K562 (cell line): ENCODE measurements at regions not wholly inside any gene's neighbourhood (a gene's known extent, or its start where the extent isn't known, plus 50 kb on each side); places are given as distances from the start of the nearest gene placed in this dataset.

Experiments used
- ATAC-seq: fragments of 200-7000 bp; cut with Tn5 transposase; 3 replicates; pipeline ENCODE4 v1.9.1; 2020; ENCODE audit warnings: moderate library complexity
- BruUV-seq: library from RNA; stranded (reverse); fragments of 400-500 nt; replicated peaks from 2 replicates; lab custom pipeline; 2021; lab: Mats Ljungman, UMichigan
- CTCF ChIA-PET: fragments of 300-600 bp; formaldehyde crosslinking; extraction: SDS; loops from one replicate; lab custom pipeline; 2021; ENCODE audit warnings: low intra/inter-chr PET ratio; lab: Yijun Ruan, JAX
- POLR2A ChIA-PET: fragments of 300-600, 350-650 bp; sonication (Branson Sonifier 250); formaldehyde crosslinking; extraction: SDS; loops from one replicate; lab custom pipeline; 2021; ENCODE audit warnings: antibody characterized with exemption, inconsistent platforms; lab: Yijun Ruan, JAX
- DNase-seq, 4 experiments: peaks; one replicate each; pipeline versions ENCODE4 v3.0.0 to v3.0.0-alpha.2; 2011 to 2018; ENCODE audit warnings: low spot score in 3 of 4, mixed read lengths in 3 of 4; ENCODE audit errors: extremely low read depth in 1 of 4
- FAIRE-seq: peaks from 2 replicates; lab custom pipeline; 2011; peaks lifted over from hg19 to GRCh38; lab: Jason Lieb, UNC
- H2AFZ ChIP-seq: 2 replicates; pipeline ENCODE4 v1.6.0; 2011; ENCODE audit warnings: low read depth, low read length, control low read depth, inconsistent platforms
- H3K27ac ChIP-seq: fragments of 200-600 bp; 3 replicates; pipeline ENCODE4 v1.8.0; 2011; ENCODE audit warnings: low read depth, mild to moderate bottlenecking, control low read depth, inconsistent platforms, low read length, moderate library complexity, mixed read lengths; ENCODE audit errors: extremely low read depth
- H3K27me3 ChIP-seq, 2 experiments: fragments of 300-600 bp in 1 of 2; 2 replicates in 1 of 2; 3 replicates in 1 of 2; pipeline versions ENCODE4 v1.6.0 to v1.8.0; 2011; ENCODE audit warnings: inconsistent platforms in 2 of 2, low read length in 2 of 2, mild to moderate bottlenecking in 1 of 2, mixed read lengths in 1 of 2, moderate library complexity in 1 of 2; ENCODE audit not compliant: control insufficient read depth in 2 of 2, insufficient read depth in 2 of 2
- H3K36me3 ChIP-seq: fragments of 300-600 bp; 3 replicates; pipeline ENCODE4 v1.8.0; 2011; ENCODE audit warnings: mild to moderate bottlenecking, low read length, inconsistent platforms; ENCODE audit not compliant: control insufficient read depth, insufficient read depth
- H3K4me1 ChIP-seq, 2 experiments: fragments of 200-600 bp in 1 of 2; replicated peaks in 1 of 2; 2 replicates in 1 of 2; 3 replicates in 1 of 2; pipeline versions ENCODE4 v1.5.1 to v1.8.0; 2011; ENCODE audit warnings: inconsistent platforms in 2 of 2, low read length in 2 of 2, mild to moderate bottlenecking in 1 of 2, mixed read lengths in 1 of 2, moderate library complexity in 1 of 2; ENCODE audit not compliant: control insufficient read depth in 2 of 2, insufficient read depth in 2 of 2
- H3K4me2 ChIP-seq: 2 replicates; pipeline ENCODE4 v1.6.1; 2011; ENCODE audit warnings: low read length, control low read depth, inconsistent platforms, mixed read lengths; ENCODE audit not compliant: insufficient read depth
- H3K4me3 ChIP-seq: fragments of 200-600 bp; sonication (generic), shearing (Covaris generic); 2 replicates; pipeline ENCODE4 v1.5.1; 2016; ENCODE audit warnings: control low read depth, inconsistent platforms
- H3K79me2 ChIP-seq: fragments of 200-600 bp; 3 replicates; pipeline ENCODE4 v1.8.0; 2011; ENCODE audit warnings: low read length, inconsistent platforms; ENCODE audit not compliant: control insufficient read depth, insufficient read depth
- H3K9ac ChIP-seq, 2 experiments: 2 replicates each; pipeline versions ENCODE4 v1.6.0 to v1.6.1; 2011; ENCODE audit warnings: low read depth in 2 of 2, low read length in 2 of 2, control low read depth in 1 of 2, inconsistent platforms in 1 of 2, mild to moderate bottlenecking in 1 of 2, mixed read lengths in 1 of 2; ENCODE audit not compliant: insufficient read depth in 1 of 2
- H3K9me1 ChIP-seq: one replicate; pipeline ENCODE4 v1.6.0; 2011; ENCODE audit warnings: inconsistent platforms, mild to moderate bottlenecking, low read length, moderate library complexity; ENCODE audit not compliant: control insufficient read depth, insufficient read depth
- H3K9me3 ChIP-seq: replicated peaks from 2 replicates; pipeline ENCODE4 v1.5.1; 2011; ENCODE audit warnings: low read depth, low read length, inconsistent platforms; ENCODE audit not compliant: control insufficient read depth, insufficient read depth
- H4K20me1 ChIP-seq: replicated peaks from 2 replicates; pipeline ENCODE4 v1.6.1; 2011; ENCODE audit warnings: low read length, inconsistent platforms, mixed read lengths; ENCODE audit not compliant: control insufficient read depth, insufficient read depth
- BRD9 ChIP-seq: fragments of 450-650 bp; IDR thresholded peaks from 2 replicates; pipeline ENCODE4 v1.6.1; 2018; ENCODE audit warnings: low read depth; ENCODE audit not compliant: partially characterized antibody
- CCAR2 ChIP-seq: fragments of 200-400 bp; formaldehyde crosslinking; IDR thresholded peaks from 2 replicates; pipeline ENCODE4 v1.6.1; 2017; ENCODE audit warnings: mild to moderate bottlenecking, low read depth, low read length
- CHD1 ChIP-seq: fragments of 200-600 bp; sonication (generic); IDR thresholded peaks from one replicate; pipeline ENCODE4 v1.6.1; 2012; ENCODE audit warnings: mild to moderate bottlenecking, moderate library complexity, low read length, inconsistent platforms
- ZNF239 ChIP-seq: fragments of 250-450 bp; sonication (Bioruptor Pico); IDR thresholded peaks from 2 replicates; pipeline ENCODE4 v1.4.0; 2020; ENCODE audit warnings: mild to moderate bottlenecking
- WGBS: fragments of 100-300 bp; shearing (Covaris generic); methylation state at CpG from one replicate; pipeline ENCODE4 v1.1.6; 2016; ENCODE audit warnings: low coverage, mixed read lengths; ENCODE audit not compliant: insufficient coverage; ENCODE audit errors: missing lambda C conversion rate; 5-methylcytosine and 5-hydroxymethylcytosine counted together
- in situ Hi-C: fragments of 300-500 bp; cut with MboI; formaldehyde crosslinking; loops from 4 replicates; pipeline ENCODE4 v1.15.0; 2018; ENCODE audit warnings: inconsistent platforms, mixed read lengths
- intact Hi-C: fragments of 100-400 bp; cut with micrococcal nuclease; formaldehyde crosslinking; loops from 2 replicates; pipeline ENCODE4 v1.14.2; 2022
- TF ChIP-seq, protein P1 (sequence below): sonication (generic); formaldehyde crosslinking; IDR thresholded peaks from 2 replicates; pipeline ENCODE4 v1.8.0; 2022; ENCODE audit warnings: mild to moderate bottlenecking, missing genetic modification reagents, borderline replicate concordance
- TF ChIP-seq, protein P2 (sequence below): fragments of 250-450 bp; sonication (Bioruptor Pico); IDR thresholded peaks from 2 replicates; pipeline ENCODE4 v1.4.0; 2020; ENCODE audit warnings: mild to moderate bottlenecking, moderate library complexity, borderline replicate concordance
- TF ChIP-seq, protein P3 (sequence below): fragments of 150-350 bp; conservative IDR thresholded peaks from 2 replicates; pipeline ENCODE4 v1.6.1; 2014; ENCODE audit warnings: low read length
- TF ChIP-seq, protein P4 (sequence below): sonication (generic); formaldehyde crosslinking; IDR thresholded peaks from 2 replicates; pipeline ENCODE4 v1.8.0; 2022; ENCODE audit warnings: missing genetic modification reagents, mild to moderate bottlenecking, borderline replicate concordance

DNA sequence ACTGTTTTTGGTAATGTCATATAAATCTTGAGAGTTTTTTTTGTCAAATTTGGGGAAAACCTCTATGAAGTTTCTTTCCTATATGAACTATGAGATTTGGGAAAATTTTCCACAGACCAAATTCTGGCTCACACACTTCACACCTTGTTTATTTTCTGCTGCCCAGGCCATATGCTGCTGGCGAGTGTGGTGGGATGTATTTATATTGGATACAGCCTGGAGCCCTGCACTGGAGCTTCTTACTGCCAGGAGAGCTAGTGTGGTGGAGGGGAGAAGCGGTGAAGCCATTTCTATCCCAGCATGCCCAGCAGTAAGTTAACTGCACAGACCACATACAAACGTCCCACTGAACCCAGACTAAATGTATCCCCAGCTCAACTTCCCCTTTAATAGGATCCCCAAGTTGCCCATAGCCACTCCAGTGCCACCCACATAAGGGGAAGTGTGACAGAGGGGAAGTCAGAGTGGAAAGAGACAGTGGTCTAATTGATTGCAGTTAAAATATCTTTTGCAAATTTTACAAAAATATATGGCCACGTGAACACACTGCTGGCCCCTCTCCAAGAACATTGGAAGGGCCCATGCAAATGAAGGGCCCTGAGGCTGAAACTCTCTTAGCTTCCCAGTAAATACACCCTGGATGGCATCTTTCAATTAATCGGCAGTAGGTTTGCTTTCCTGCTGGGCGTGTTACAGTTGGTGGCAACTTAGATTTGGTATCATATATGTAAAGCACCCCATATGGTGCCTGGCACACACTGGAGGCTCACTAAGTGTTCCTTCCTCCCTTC, 146.6 kb upstream of the ITGA6 start (continued):
- TF ChIP-seq, protein P1, sequence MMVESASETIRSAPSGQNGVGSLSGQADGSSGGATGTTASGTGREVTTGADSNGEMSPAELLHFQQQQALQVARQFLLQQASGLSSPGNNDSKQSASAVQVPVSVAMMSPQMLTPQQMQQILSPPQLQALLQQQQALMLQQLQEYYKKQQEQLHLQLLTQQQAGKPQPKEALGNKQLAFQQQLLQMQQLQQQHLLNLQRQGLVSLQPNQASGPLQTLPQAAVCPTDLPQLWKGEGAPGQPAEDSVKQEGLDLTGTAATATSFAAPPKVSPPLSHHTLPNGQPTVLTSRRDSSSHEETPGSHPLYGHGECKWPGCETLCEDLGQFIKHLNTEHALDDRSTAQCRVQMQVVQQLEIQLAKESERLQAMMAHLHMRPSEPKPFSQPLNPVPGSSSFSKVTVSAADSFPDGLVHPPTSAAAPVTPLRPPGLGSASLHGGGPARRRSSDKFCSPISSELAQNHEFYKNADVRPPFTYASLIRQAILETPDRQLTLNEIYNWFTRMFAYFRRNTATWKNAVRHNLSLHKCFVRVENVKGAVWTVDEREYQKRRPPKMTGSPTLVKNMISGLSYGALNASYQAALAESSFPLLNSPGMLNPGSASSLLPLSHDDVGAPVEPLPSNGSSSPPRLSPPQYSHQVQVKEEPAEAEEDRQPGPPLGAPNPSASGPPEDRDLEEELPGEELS (CRISPR knock-in tag): no peak
- TF ChIP-seq ZNF239 (CRISPR knock-in tag): no peak
- TF ChIP-seq, all 486 proteins: peak for 0

DNA sequence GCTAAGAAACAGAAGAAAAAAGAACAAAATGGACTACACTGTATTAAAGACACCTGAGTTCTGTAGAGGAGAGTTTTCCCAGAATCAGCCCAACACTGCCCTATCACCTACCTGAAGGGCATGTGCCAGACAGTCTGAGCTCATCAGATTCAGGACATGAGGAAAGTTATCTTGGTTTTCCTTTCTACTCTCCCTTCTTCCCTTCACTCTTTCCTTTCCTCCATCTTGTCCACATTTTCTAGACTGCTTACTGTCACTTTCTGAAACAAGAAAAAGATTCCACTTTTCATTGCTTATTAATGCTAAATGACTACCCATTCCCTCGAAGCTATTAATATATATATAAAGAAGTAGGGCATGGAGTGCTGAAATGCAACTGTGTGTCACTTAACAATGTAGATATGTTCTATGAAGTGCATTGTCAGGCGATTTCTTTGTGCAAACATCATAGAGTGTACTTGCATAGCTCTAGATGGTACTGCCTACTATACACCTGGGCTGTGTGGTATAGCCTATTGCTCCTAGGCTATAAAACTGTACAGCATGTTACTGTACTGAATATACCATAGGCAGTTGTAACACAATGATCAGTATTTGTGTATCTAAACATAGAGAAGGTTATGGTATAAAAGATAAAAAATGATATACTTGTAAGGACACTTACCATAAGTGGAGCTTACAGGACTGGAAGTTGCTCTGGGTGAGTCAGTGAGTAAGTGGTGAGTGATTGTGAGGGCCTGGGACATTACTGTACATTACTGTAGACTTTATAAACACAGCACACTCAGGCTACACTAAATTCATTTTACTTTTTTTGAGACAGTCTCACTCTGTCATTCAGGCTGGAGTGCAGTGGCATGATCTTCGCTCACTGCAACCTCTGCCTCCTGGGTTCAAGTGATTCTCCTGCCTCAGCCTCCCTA, 145.5 kb upstream of the ITGA6 start:
- in situ Hi-C loops: no loop called here
- ChIA-PET CTCF (interaction anchor here (0.9 kb wide), 1 partner anchor 181 kb away, joined by 3 read pairs; no protein-coding TSS in a partner anchor), POLR2A (interaction anchor here (0.9 to 1.7 kb wide), 2 partner anchors 9 to 74 kb away, joined by 3 read pairs; no protein-coding TSS in a partner anchor)
- Histone ChIP-seq H3K9ac (no peak overlapping the region), H3K27me3 (peaks cover 4 to 22% of the 10 kb centered on the region in 2 experiments; a peak in 3 of 5 replicates), H2AFZ (no peak overlapping the region), H3K27ac (no peak overlapping the region), H3K4me3 (no peak overlapping the region), H3K4me2 (no peak overlapping the region), H3K9me1 (no peaks in the 10 kb centered on the region), H3K79me2 (no peaks in the 10 kb centered on the region), H3K4me1 (no peaks in the 10 kb centered on the region), H3K36me3 (no peaks in the 10 kb centered on the region), H4K20me1 (no peaks in the 10 kb centered on the region), H3K9me3 (no peaks in the 10 kb centered on the region)
- DNase-seq (no peak), FAIRE-seq (no peak), ATAC-seq (no peak)
- 4% methylated on average over 3 of the region's 3 CpGs for WGBS
- intact Hi-C loops: loop anchor here (10.0 kb wide), 1 partner anchor 183 kb away; no protein-coding TSS in a partner anchor
- BruUV-seq: no TSS peak
- TF ChIP-seq, protein P2, sequence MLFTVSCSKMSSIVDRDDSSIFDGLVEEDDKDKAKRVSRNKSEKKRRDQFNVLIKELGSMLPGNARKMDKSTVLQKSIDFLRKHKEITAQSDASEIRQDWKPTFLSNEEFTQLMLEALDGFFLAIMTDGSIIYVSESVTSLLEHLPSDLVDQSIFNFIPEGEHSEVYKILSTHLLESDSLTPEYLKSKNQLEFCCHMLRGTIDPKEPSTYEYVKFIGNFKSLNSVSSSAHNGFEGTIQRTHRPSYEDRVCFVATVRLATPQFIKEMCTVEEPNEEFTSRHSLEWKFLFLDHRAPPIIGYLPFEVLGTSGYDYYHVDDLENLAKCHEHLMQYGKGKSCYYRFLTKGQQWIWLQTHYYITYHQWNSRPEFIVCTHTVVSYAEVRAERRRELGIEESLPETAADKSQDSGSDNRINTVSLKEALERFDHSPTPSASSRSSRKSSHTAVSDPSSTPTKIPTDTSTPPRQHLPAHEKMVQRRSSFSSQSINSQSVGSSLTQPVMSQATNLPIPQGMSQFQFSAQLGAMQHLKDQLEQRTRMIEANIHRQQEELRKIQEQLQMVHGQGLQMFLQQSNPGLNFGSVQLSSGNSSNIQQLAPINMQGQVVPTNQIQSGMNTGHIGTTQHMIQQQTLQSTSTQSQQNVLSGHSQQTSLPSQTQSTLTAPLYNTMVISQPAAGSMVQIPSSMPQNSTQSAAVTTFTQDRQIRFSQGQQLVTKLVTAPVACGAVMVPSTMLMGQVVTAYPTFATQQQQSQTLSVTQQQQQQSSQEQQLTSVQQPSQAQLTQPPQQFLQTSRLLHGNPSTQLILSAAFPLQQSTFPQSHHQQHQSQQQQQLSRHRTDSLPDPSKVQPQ (CRISPR knock-in tag): no peak
- TF ChIP-seq, protein P3, sequence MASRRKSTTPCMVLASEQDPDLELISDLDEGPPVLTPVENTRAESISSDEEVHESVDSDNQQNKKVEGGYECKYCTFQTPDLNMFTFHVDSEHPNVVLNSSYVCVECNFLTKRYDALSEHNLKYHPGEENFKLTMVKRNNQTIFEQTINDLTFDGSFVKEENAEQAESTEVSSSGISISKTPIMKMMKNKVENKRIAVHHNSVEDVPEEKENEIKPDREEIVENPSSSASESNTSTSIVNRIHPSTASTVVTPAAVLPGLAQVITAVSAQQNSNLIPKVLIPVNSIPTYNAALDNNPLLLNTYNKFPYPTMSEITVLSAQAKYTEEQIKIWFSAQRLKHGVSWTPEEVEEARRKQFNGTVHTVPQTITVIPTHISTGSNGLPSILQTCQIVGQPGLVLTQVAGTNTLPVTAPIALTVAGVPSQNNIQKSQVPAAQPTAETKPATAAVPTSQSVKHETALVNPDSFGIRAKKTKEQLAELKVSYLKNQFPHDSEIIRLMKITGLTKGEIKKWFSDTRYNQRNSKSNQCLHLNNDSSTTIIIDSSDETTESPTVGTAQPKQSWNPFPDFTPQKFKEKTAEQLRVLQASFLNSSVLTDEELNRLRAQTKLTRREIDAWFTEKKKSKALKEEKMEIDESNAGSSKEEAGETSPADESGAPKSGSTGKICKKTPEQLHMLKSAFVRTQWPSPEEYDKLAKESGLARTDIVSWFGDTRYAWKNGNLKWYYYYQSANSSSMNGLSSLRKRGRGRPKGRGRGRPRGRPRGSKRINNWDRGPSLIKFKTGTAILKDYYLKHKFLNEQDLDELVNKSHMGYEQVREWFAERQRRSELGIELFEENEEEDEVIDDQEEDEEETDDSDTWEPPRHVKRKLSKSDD: no peak
- TF ChIP-seq, protein P4, sequence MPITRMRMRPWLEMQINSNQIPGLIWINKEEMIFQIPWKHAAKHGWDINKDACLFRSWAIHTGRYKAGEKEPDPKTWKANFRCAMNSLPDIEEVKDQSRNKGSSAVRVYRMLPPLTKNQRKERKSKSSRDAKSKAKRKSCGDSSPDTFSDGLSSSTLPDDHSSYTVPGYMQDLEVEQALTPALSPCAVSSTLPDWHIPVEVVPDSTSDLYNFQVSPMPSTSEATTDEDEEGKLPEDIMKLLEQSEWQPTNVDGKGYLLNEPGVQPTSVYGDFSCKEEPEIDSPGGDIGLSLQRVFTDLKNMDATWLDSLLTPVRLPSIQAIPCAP (CRISPR knock-in tag): no peak
- TF ChIP-seq CHD1 (no peak), BRD9 (no peak), CCAR2 (no peak)
